GM12874 (cell line): ENCODE measurements at regions not wholly inside any gene's neighbourhood (a gene's known extent, or its start where the extent isn't known, plus 50 kb on each side); places are given as distances from the start of the nearest gene placed in this dataset.

Experiments
- TF ChIP-seq, protein P1 (sequence below): IDR thresholded peaks from 2 replicates; pipeline ENCODE4 v1.5.1; 2011; ENCODE audit warnings: low read depth, mild to moderate bottlenecking, control low read depth, low read length, moderate library complexity; ENCODE audit not compliant: insufficient read depth

- TF ChIP-seq, protein P1, sequence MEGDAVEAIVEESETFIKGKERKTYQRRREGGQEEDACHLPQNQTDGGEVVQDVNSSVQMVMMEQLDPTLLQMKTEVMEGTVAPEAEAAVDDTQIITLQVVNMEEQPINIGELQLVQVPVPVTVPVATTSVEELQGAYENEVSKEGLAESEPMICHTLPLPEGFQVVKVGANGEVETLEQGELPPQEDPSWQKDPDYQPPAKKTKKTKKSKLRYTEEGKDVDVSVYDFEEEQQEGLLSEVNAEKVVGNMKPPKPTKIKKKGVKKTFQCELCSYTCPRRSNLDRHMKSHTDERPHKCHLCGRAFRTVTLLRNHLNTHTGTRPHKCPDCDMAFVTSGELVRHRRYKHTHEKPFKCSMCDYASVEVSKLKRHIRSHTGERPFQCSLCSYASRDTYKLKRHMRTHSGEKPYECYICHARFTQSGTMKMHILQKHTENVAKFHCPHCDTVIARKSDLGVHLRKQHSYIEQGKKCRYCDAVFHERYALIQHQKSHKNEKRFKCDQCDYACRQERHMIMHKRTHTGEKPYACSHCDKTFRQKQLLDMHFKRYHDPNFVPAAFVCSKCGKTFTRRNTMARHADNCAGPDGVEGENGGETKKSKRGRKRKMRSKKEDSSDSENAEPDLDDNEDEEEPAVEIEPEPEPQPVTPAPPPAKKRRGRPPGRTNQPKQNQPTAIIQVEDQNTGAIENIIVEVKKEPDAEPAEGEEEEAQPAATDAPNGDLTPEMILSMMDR = no peak
These were observed 214.6 kb downstream of the ADGRA3 start for GRCh38 chr4:22301253-22301652.

DNA sequence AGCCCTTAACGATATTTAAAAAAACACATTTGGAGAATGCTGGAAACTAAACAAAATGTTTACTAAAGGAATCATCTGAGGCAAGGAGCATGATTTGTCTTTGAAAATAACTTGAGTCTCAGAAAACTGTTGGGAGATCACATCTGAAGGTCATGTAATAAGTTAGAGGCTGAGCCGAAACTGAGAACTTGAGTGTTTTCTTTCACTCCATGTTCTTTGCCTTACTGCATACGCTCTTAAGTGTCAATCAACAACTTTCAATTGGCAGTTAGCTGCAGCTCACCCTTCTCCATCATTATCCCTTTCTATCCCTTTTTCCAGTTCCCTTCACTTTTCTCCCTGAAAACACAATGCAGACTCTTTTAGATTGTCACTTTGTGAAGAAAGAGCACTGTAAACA is 216.2 kb downstream of the ADGRA3 start:
- TF ChIP-seq, protein P1 = no peak

DNA sequence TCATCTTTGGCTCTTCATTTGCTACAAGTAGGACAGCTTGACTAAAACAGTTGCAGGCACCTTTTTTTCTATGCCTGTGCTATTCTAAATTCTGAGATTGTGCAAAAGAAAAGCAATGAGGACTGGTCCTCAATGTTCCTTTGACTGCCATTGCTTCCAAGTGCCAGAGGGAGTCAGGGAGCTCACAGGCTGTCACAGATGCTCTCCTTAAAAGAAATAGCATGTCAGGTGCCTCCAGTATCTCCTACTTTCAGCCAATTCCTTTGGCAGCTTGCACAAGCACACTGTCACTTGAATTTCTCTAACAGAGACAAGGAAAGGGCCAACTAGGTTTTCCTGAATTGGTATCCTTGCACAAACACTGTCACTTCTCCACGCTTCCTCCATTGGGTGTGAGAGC is 228.2 kb downstream of the ADGRA3 start:
- TF ChIP-seq, protein P1 = no peak

DNA sequence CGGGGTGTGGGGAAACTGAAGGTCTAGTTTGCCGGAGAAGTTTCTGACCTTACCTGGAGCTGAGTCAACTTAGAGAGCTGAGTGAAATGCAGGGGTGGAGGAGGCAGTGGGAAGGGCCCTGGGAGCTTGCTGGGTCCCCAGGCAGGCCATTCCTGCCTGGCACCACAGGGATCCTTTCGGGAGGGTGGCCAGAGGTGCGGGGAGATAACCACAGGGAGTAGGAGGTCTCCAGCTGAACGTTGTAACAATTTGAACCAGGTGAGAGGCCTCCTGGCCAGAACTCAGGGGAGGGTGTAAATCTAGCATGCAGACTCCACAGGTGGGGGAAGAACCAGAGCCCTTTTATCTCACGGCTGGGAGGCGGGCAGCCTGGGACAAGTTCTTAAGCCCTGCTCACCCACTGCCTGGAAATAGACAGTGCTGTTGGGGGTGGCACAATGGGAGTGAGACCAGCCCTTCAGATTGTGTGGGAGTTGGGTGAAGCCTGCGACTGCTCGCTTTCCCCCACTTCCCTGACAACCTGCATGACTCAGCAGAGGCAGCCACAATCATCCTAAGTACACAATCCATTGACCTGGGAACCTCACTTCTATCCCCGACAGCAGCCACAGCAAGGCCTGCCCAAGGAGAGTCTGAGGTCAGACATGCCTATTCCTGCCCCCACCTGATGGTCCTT is 247.4 kb downstream of the ADGRA3 start:
- TF ChIP-seq, protein P1 = no peak

DNA sequence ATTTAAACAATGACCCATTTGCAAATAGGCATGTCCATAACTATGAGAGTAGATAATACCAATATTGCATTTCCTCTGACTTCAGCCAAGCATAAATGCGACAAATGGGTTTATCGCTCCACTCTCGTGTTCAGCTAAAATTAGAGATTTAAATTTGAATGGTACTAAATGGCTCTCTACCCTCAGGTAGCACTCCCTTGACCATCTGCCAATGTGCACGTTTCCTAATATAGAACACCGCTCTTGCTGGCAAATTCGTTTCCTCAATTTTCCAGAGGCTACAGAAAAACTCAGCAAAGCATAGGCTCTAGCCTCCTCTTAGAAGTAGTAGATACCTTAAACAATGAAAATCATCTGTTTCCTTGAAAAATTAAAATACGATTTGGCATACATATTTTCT is 251.6 kb downstream of the ADGRA3 start:
- TF ChIP-seq, protein P1 = no peak

GRCh38 chr4:22253431-22253830 is 262.4 kb downstream of the ADGRA3 start:
- TF ChIP-seq, protein P1 = no peak

- TF ChIP-seq, protein P1 = no peak
These were observed 269.0 kb downstream of the ADGRA3 start for GRCh38 chr4:22246847-22247246.

DNA sequence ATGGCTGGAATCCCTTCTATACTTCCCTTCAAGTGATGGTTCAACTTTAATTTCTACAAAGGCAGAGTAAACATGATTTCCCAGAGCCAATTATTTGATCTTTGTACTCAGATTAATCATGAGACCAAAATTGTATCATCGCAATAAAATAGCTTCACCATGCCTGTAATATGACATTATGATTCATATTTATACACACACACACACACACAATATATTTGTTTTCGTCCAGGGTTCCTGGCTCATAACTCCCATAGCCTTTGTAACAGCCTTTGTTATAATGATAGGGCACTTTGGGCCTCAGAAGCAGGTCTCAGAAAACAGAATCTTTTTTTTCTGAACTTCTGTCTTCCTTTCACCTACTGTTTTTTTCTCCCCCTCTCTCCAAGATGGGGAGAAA is 270.6 kb downstream of the ADGRA3 start:
- TF ChIP-seq, protein P1 = no peak
